ENCODE measurements at regions not wholly inside any gene's neighbourhood (a gene's known extent, or its start where the extent isn't known, plus 50 kb on each side); places are given as distances from the start of the nearest gene placed in this dataset.
"Not testable (repeated sequence)": the region's sequence is repeated elsewhere in the genome, so short reads cannot be mapped to it uniquely, and the experiment has no call there.

DNA sequence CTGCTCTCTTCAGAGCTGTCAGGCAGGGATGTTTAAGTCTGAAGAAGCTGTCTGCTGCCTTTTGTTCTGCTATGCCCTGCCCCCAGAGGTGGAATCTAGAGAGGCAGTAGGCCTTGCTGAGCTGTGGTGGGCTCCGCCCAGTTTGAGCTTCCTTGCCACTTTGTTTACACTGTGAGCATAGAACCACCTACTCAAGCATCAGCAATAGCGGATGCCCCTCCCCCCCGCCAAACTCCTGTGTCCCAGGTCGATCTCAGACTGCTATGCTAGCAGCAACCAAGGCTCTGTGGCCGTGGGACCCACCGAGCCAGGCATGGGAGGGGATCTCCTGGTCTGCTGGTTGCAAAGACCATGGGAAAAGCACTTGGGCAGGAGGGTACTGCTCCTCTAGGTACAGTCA, 140.5 kb upstream of the PLXNC1 start:
- TF ChIP-seq, protein P1, sequence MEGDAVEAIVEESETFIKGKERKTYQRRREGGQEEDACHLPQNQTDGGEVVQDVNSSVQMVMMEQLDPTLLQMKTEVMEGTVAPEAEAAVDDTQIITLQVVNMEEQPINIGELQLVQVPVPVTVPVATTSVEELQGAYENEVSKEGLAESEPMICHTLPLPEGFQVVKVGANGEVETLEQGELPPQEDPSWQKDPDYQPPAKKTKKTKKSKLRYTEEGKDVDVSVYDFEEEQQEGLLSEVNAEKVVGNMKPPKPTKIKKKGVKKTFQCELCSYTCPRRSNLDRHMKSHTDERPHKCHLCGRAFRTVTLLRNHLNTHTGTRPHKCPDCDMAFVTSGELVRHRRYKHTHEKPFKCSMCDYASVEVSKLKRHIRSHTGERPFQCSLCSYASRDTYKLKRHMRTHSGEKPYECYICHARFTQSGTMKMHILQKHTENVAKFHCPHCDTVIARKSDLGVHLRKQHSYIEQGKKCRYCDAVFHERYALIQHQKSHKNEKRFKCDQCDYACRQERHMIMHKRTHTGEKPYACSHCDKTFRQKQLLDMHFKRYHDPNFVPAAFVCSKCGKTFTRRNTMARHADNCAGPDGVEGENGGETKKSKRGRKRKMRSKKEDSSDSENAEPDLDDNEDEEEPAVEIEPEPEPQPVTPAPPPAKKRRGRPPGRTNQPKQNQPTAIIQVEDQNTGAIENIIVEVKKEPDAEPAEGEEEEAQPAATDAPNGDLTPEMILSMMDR (conservative IDR thresholded peaks at IDR 0.05) = not testable (repeated sequence)
- not testable (repeated sequence) for TF ChIP-seq ZFX (IDR thresholded peaks at IDR 0.05)

All from C4-2B (cell line).